HTR-8/SVneo (cell line): ENCODE measurements at regions not wholly inside any gene's neighbourhood (a gene's known extent, or its start where the extent isn't known, plus 50 kb on each side); places are given as distances from the start of the nearest gene placed in this dataset.

ENCODE experiments used
- DNase-seq: peaks from one replicate; pipeline ENCODE4 v3.0.0; 2011; ENCODE audit warnings: low spot score, mixed read lengths; ENCODE audit not compliant: insufficient read length
- FAIRE-seq: peaks from 2 replicates; lab custom pipeline; 2011; peaks lifted over from hg19 to GRCh38; lab: Jason Lieb, UNC

DNA sequence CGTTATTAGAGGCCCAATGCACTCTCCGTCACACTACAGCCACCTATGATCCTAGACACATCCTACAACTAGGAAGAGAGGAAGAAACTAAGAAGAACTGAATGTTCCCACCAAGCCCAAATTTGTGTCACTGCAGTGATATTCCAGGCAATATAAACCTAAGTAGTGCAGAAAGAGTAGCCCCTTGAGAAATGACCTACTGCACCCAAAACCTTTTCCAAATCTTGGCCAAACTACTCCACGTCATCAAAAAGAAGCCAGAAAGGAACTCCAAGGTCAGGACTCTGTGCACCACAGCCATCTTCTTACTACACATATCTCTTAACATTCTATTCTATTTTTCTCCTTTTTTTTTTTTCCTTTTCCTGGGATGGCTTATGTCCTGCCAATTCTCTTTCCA is 60.2 kb downstream of the ADAMTS1 start:
- DNase-seq, result no peak
- FAIRE-seq, result no peak

DNA sequence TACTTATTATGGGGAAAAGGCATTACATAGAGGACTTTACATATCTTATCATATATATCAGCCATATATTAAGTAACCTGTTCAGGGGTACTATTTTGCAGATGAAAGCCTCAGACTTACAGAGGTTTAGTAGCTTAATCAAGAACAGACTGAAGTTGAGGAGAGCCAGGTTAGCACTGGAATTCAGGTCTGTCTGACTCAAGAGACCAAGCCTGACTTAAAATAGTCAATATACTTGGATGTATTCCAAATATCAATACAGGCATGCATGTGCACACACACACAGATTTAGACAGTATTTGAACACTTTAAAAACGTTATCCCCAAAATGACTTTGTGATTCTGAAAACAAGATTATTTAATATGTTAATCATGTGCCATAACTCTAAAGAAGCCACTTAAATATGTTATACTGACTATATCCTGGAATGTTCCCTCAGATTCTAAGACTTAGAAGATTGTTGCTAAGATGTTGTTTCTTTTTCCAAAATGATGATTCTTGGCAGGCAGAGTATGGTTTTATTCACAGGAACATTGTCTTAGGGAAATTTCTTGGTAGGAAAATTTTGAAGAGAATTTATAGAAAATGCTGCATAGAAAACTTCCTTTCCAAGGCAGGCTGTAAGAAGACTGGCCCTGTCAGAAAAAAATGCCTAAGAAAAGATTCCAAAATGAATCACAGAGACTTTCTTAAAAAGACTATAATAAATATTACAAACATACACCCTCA is 61.6 kb downstream of the ADAMTS1 start:
- no peak for DNase-seq
- no peak for FAIRE-seq

DNA sequence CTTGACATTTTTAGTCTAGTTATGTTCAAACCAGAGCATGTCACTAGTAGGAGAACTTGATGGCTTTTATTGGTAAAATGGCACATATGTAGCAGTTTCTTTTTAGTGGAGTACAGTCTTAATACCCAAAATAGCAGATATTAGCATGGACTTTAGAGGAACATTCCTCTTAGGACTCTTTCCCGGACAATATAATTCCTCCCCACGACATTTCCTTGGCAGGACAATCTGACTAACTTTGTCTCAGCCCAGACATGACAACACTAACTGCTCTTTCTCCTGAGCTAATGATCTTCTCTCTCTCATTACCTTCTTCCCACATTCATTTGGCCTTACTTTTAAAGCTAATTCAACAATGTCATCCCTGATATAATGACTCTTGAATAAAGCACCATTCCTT is 62.5 kb downstream of the ADAMTS1 start:
- FAIRE-seq, result no peak
- DNase-seq, result no peak

DNA sequence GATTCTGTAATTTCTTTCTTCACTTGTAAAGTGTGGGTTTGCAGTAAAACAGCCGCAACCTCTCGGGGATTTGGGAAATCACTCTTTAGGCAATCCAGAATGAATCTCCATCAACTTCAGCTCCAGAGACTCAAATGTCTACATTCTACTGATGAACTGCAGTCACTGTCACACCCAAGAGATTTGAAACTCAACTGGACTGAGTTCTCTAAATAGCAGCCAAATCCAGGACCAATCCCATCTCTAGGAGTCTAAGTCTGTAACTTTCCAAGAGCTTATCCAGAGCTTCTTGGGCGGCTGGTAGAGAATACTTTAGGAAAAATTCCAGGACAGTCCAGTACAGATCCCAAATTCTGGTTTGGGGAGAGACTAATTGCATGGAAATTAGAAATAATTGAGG is 62.9 kb downstream of the ADAMTS1 start:
- FAIRE-seq (no peak), DNase-seq (no peak)

DNA sequence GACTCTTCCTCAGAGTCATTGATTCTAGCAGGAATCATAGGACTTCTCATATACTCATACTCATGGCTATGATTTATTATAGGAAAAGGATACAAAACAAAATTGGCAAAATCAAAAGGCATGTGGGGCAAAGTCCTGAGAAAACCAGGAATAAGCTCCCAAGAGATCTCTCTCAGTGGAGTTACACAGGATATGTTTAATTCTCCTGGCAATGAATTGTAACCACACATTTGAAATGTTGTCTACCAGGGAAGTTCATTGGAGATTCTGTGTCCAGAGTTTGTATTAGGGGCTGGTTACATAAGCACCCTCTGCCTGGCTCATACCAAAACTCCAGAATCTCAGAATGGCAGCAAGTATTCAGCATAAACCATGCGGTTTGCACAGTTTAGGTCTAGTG is 63.9 kb downstream of the ADAMTS1 start:
- no peak for DNase-seq
- FAIRE-seq, result no peak

DNA sequence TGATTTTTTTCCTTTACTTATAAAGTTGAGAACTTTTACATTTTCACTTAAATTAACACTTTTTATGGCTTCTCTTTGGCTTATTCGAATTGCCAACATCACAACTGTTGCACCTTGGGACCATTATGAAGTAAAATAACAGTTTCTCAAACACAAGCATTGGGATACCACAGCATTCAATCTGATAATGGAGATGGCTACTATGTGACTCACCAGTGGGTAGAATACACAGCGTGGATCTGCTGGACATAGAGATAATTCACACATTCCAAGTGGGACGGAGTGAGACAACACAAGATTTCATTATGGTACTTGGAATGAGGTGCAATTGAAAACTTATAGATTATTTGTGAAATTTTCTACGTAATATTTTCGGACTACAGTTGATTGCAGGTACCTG is 68.0 kb downstream of the ADAMTS1 start:
- DNase-seq (no peak), FAIRE-seq (peak; percentile 36)

DNA sequence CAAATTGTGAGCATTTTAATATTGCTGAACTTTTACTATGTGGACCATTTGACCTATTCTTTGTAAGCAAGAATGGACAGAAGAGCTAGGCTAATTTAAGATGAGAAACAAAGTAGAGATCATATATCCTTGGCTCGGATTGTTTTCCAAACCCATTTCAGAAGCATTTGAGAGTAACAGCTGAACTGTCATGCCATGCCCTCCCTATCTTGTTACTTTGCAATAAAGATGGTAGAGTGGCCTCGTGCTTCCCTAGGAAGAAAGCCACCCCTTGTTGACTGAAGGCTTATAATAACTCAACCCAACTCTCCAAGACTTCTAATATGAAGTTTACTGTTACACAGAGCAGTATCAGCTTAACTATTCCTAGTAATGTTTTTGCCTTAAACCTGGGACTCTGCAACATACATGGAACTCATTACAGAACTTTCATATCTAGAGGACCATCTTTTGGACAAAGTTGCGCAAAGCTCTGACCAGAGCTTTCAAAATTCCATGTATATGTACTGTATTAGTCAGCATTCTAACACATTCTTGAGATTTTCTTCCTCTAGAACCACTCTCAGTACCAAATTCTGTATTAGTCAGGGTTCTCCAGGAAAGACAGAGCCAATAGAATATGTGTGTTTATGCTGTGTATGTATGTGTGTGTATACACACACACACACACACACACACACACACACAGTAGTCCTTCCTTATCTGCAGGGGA is 68.7 kb downstream of the ADAMTS1 start:
- peak; percentile 6 for DNase-seq
- no peak for FAIRE-seq

DNA sequence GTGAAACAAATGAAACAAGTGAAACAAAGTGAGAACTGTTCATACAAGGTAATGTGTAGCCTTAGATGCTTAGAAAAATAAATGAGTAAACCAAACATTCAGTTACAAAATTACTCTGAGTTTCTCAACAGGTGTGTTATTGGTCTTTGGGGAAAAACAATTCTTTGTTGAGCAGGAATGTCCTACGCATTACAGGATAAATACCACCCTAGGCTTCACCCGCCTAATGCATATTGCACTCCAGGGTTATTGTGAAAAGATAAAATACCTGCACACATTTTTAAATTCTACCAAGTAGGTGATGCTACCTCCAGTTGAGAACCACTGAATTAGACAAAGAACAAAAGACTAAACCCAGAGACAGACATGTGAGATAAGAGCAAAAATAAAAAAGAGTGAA is 72.2 kb downstream of the ADAMTS1 start:
- DNase-seq (no peak), FAIRE-seq (no peak)

DNA sequence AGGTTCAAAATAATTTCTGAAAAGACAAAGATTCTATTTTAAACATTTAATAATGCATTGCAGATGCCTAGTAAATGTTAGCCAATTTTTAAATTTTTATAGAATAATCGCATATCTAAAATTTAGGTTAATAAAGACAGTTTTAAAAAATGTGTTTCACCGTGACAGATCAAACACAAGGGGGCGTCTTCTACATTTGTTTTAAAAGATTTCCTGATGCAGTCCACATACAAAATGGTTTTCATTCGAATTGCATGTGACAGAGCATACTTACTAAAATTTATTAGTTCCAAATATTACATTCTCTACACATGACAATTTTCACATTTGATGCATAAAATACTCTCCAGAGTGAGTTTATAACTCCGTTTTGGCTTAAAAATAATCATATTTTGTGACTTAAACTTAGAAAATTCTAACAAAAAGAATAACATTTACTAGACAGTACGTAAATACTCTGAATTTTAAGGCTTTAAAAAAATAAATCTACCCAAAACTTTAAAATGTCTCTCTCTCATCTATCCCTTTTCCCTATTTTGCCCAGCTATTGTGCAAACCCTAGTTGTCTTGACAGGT is 75.5 kb downstream of the ADAMTS1 start:
- FAIRE-seq, result no peak

DNA sequence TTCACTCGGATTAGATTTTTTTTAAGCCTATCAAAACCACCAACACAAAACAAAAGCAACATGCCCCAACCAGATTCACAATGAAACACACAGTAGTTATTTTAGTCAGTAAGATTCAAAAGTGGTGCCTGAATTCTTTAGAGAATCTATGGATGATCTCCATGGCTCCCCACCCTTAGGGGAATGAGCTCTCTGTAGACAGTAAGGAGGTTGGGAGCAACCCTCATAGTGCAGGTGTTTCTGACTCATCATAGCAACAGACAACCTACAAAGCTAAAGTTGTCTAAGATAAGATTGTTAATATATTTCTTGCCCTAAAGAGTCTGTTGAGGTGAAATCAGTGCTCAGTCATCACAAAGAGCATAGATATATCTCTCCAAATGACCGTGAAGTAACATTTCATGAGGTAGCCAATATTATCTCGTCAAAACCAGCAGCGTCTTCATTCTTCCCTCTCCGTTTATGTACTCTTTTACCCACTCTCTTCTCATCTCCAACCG is 78.3 kb downstream of the ADAMTS1 start:
- no peak for FAIRE-seq
- no peak for DNase-seq

More for the DNA sequence above, 75.5 kb downstream of the ADAMTS1 start:
- peak; percentile 27 for DNase-seq

DNA sequence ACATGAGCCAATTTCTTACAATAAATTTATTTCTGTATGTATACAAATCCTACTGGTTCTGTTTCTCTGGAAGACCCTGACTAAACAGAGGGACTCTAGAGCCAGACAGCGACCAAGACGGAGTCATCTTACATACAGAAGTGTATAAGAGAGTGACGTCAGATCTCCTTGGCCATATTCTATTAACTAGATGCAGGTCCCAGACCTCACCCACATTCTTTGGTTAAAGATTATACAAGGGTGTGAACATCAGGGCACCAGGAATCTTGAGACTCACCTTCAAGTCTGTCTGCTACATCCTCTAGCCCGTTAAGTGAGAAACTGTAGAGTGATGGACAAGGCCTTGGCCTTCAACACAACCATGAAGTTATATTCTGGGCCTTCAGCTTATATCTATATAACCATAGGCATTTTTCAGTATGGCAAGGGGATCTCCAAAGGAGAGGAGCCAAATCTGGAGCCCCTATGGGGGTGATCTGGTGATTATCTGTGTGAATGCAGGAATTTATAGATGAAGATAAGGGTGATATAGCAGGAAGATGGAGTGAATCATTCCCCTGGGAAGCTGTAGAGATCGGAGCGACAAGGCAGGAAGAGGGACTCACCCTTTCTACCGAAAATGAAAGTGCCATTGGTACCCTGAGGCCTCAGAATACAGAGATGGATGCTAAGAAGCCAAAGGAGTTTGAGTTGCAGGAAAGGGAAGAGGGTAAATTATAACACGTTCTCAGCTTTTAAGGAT is 83.9 kb downstream of the ADAMTS1 start:
- FAIRE-seq, result no peak
- no peak for DNase-seq

DNA sequence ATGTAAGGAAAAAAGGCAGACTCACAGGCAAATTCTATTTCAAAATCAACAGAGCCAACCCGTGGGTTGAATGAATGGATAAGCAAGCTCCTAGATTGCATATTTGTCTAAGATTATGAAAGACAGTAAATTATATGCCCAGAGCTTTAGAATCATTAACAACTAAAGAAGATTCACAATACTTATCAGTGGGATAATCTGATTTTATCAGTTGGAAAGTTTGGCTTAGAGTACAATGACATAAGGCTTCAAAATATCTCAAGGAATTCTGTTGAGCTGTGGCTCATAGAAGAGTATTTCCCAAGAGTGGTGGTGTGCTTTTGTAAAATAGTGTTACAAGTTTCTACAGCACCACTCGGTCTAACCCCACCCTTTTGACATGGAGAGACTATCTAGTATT is 85.5 kb downstream of the ADAMTS1 start:
- no peak for DNase-seq
- FAIRE-seq, result no peak

DNA sequence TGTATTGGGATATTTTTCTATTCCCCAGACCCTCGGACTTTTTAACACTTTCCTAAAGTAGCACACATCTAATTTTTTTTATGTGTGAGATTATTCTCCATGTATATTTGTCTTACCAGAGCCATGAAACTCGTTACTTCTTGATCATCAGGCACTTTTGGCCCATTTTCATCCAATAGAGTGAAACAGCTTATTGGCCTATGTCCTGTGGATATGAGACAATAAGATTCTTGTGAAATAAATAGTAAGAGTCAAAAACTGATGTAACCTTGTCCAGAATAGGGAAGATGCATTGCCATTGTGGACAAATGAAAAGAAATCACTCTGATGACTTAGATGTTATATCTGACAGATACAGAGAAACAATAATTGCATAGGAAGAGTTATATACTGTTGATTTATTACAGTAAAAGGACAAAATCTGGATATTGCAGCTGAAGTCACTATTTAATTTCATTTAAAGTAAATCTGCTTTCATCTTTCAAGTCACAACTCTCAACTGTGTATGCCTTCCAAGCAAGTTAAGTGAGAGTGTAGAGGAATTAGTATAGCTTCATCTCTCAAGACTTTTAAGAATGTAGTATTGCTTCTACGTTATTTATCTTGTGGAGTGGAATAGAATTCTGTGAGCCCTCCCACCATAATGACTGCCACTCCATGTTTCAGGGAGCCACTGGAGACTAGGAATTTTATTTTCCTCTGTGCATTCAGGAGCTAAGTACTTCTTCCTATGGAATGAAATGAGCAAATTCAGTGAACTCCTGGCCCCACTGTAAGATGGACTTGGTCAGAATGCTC is 86.9 kb downstream of the ADAMTS1 start:
- FAIRE-seq, result no peak
- DNase-seq, result no peak

DNA sequence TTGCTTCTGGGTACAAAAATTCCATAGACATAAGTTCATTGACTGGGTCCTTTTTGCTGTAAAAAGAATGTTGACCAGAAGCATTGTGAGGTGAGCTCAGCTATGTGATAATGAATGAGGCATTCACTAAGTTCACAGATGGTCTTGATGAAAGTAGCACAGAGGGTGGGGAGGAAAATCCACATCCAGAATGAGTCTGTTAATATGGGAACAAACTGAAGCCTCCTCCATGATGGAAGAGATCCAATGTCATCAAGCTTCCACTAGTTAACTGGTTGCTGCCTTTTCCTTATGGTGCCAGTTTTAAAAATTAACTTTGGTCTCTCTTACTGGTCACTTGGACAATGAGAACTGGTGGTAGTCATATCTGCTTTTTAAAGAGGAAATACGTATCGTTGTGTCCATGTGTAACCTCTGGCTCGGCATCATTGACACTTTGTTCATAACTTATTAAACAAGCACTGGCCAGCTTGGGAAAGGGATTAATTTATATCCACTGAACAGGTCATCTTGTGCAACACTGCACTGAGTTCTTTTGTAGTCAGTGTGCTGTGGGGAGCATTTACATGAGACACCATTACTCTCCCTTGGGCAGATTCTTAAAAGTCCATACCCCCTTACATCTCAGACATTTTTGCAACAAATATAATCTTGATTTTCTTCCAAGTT is 88.6 kb downstream of the ADAMTS1 start:
- DNase-seq (no peak), FAIRE-seq (no peak)

DNA sequence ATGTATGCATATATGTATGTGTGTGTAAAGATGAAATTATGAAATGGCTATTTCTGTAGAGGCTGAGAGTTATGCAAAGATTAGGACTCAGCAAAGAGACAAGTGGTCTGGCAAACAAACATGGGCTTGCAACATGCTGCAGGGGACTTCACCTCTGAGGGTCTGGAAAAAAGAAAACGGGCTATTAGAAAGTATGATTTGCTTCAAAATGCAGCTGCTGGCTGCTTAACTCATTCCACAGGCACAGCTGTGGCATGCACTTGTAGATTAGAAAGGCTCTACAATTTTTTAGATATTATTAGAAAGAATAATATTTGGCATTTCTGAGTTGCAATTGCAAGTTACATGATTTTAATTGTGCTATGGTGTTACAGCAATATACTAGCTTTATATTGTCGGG is 90.4 kb downstream of the ADAMTS1 start:
- FAIRE-seq (no peak), DNase-seq (no peak)

DNA sequence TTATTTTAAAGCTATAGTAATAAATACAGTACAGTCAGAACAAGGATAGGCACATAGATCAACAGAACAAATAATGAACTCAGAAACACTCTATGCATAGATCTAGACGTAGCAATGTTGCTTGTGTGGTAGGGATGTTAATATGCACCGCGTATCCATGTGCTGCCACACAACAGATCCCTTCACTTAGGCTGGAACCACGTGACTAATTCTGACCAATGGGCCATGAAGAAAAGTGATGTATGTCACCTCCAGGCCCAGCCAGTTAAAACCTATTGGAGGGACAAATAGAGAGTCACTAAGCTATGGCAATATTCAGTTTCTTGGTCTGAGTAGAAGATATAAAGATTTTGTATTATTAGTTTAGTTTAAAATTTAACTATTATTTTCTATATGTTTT is 91.4 kb downstream of the ADAMTS1 start:
- no peak for DNase-seq
- no peak for FAIRE-seq

DNA sequence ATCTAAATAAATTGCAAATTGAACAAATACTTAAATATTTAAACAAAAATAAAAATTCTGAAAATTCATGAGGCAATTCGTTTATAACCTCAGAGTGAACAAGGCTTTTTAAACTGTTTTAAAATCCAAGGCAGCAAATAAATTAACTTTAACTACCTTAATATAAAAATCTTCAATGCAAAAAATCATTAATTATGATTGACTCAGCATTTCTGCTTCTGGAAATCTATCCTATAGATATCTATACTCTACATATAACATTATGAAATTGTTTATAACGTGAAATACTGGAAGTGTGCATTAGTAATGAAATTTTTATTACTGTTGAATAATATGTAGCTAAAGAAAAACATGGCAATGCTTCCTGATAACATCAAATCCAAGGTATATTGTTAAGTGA is 92.4 kb downstream of the ADAMTS1 start:
- FAIRE-seq (no peak), DNase-seq (no peak)

DNA sequence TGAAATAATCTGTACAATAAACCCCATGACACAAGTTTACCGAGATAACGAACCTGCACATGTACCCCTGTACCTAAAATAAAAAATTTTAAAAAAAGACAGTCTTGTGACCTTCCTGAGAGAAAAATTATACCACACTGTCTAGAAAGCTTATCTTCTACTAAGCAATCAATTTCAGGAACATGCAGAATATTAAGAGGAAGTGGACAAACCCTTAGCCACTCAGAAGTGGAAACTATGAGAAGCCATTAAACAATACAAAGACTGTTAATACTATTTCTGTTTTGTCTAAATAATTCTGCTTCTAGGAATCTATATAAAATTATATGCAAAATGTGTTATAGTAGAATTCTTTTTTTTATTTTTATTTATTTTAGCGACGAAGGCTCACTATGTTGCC is 93.9 kb downstream of the ADAMTS1 start:
- no peak for DNase-seq
- FAIRE-seq, result no peak

DNA sequence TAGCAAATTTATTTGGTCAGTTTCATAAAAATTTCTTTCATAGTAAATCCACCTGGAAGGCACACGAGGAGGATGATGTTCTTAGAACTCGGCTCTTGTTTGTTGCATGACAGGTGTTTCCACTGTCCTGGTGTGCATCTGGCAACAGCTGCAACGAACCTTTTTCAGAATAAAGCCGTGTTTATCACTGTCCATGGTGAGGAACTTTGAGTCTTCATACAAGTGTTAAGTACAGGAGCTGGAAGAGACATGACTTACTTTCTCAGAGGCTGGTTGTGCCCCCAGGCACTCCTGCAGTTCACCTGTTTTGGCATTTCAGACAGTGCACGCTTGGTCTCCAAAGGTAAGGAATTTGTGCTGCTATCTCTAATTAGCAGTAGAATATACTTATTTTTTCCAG is 97.1 kb downstream of the ADAMTS1 start:
- DNase-seq (no peak), FAIRE-seq (no peak)
